Progenitor cell of endocrine pancreas (in vitro differentiated cells): ENCODE measurements at regions not wholly inside any gene's neighbourhood (a gene's known extent, or its start where the extent isn't known, plus 50 kb on each side); places are given as distances from the start of the nearest gene placed in this dataset.

Experiments used
- DNase-seq: peaks from one replicate; pipeline ENCODE4 v3.0.0; 2021; ENCODE audit warnings: low spot score; ENCODE audit not compliant: unreplicated experiment
- H3K27ac Mint-ChIP-seq: 2 replicates; pipeline ENCODE4 v1.8.0; 2021; ENCODE audit warnings: mild to moderate bottlenecking, moderate library complexity, mixed read lengths
- H3K27me3 Mint-ChIP-seq: 2 replicates; pipeline ENCODE4 v1.8.0; 2021; ENCODE audit warnings: mixed read lengths
- H3K36me3 Mint-ChIP-seq: 2 replicates; pipeline ENCODE4 v1.8.0; 2022; ENCODE audit warnings: mixed read lengths; ENCODE audit not compliant: insufficient read depth
- H3K4me1 Mint-ChIP-seq: 2 replicates; pipeline ENCODE4 v1.8.0; 2021; ENCODE audit warnings: low read depth, mixed read lengths
- H3K4me3 Mint-ChIP-seq: 2 replicates; pipeline ENCODE4 v1.8.0; 2021; ENCODE audit warnings: low read depth, mild to moderate bottlenecking, moderate library complexity, mixed read lengths
- H3K9me3 Mint-ChIP-seq: 2 replicates; pipeline ENCODE4 v1.8.0; 2021; ENCODE audit warnings: low read depth, mixed read lengths
- TF ChIP-seq, protein P1 (sequence below): fragments of 200-600 bp; sonication (generic); IDR thresholded peaks from one replicate; pipeline ENCODE4 v1.5.0; 2021; ENCODE audit warnings: antibody characterized with exemption, mild to moderate bottlenecking; ENCODE audit not compliant: unreplicated experiment

GRCh38 chr10:114724716-114725106 lies 66.6 kb upstream of the ABLIM1 start:
- Mint-ChIP-seq H3K36me3 (no peaks in the 10 kb centered on the region), H3K4me1 (peaks cover 14% of the 10 kb centered on the region), H3K9me3 (peaks cover 9% of the 10 kb centered on the region), H3K27me3 (no peaks in the 10 kb centered on the region), H3K27ac (no peak overlapping the region), H3K4me3 (no peak overlapping the region)
- no peak for DNase-seq
- TF ChIP-seq, protein P1, sequence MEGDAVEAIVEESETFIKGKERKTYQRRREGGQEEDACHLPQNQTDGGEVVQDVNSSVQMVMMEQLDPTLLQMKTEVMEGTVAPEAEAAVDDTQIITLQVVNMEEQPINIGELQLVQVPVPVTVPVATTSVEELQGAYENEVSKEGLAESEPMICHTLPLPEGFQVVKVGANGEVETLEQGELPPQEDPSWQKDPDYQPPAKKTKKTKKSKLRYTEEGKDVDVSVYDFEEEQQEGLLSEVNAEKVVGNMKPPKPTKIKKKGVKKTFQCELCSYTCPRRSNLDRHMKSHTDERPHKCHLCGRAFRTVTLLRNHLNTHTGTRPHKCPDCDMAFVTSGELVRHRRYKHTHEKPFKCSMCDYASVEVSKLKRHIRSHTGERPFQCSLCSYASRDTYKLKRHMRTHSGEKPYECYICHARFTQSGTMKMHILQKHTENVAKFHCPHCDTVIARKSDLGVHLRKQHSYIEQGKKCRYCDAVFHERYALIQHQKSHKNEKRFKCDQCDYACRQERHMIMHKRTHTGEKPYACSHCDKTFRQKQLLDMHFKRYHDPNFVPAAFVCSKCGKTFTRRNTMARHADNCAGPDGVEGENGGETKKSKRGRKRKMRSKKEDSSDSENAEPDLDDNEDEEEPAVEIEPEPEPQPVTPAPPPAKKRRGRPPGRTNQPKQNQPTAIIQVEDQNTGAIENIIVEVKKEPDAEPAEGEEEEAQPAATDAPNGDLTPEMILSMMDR = no peak

- H3K27me3 Mint-ChIP-seq = no peaks in the 10 kb centered on the region
- DNase-seq = no peak
- H3K27ac Mint-ChIP-seq = no peak overlapping the region
- no peak overlapping the region for H3K4me3 Mint-ChIP-seq
- TF ChIP-seq, protein P1 = no peak
- no peaks in the 10 kb centered on the region for H3K36me3 Mint-ChIP-seq
- H3K9me3 Mint-ChIP-seq = peaks cover 9% of the 10 kb centered on the region
- peaks cover 14% of the 10 kb centered on the region for H3K4me1 Mint-ChIP-seq
These were observed 68.8 kb upstream of the ABLIM1 start for GRCh38 chr10:114726820-114727271.

DNA sequence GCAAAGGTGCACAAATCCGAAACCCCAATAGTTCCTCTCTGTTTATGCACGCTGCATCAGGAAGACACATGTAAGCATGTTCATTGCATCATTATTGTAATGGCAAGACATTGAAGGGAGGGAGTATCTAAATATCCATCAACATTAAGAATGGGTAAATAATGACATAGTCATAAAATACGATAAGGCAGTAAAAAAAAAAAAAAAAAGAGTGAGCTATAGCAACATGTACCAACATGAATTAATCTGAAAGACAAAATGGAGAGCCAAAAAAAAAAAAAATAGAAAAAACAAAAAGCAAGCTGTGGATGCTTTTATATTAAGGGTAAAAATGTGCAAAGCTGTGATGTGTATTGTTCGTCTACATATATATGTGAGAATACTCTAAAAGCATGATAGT lies 70.2 kb upstream of the ABLIM1 start:
- Mint-ChIP-seq H3K36me3 (no peaks in the 10 kb centered on the region), H3K9me3 (peaks cover 9% of the 10 kb centered on the region), H3K27me3 (no peaks in the 10 kb centered on the region), H3K4me3 (no peak overlapping the region), H3K27ac (no peak overlapping the region), H3K4me1 (peaks cover 13% of the 10 kb centered on the region)
- TF ChIP-seq, protein P1 = no peak
- DNase-seq = no peak

GRCh38 chr10:114729103-114729659 lies 71.1 kb upstream of the ABLIM1 start:
- H3K27ac Mint-ChIP-seq = no peak overlapping the region
- H3K4me3 Mint-ChIP-seq = no peak overlapping the region
- peaks cover 9% of the 10 kb centered on the region for H3K9me3 Mint-ChIP-seq
- DNase-seq = no peak
- TF ChIP-seq, protein P1 = no peak
- no peaks in the 10 kb centered on the region for H3K36me3 Mint-ChIP-seq
- peaks cover 2% of the 10 kb centered on the region for H3K27me3 Mint-ChIP-seq
- H3K4me1 Mint-ChIP-seq = peaks cover 10% of the 10 kb centered on the region

GRCh38 chr10:114730291-114730690 lies 72.2 kb upstream of the ABLIM1 start:
- TF ChIP-seq, protein P1 = no peak
- peaks cover 10% of the 10 kb centered on the region for H3K4me1 Mint-ChIP-seq
- no peak overlapping the region for H3K4me3 Mint-ChIP-seq
- peaks cover 9% of the 10 kb centered on the region for H3K9me3 Mint-ChIP-seq
- DNase-seq = no peak
- H3K36me3 Mint-ChIP-seq = no peaks in the 10 kb centered on the region
- peaks cover 5% of the 10 kb centered on the region for H3K27me3 Mint-ChIP-seq
- no peak overlapping the region for H3K27ac Mint-ChIP-seq
